Loucy (cell line): ENCODE measurements at regions not wholly inside any gene's neighbourhood (a gene's known extent, or its start where the extent isn't known, plus 50 kb on each side); places are given as distances from the start of the nearest gene placed in this dataset.
"Not testable (repeated sequence)": the region's sequence is repeated elsewhere in the genome, so short reads cannot be mapped to it uniquely, and the experiment has no call there.

Experiments used
- EZH2phosphoT487 ChIP-seq: fragments of 200-600 bp; IDR thresholded peaks from 2 replicates; pipeline ENCODE4 v1.6.1; 2018; ENCODE audit warnings: antibody characterized with exemption, mild to moderate bottlenecking, moderate library complexity, borderline replicate concordance
- TF ChIP-seq, protein P1 (sequence below): fragments of 200-600 bp; sonication (generic); conservative IDR thresholded peaks from 2 replicates; pipeline ENCODE4 v1.5.1; 2014; ENCODE audit warnings: mild to moderate bottlenecking, antibody characterized with exemption, low read length

DNA sequence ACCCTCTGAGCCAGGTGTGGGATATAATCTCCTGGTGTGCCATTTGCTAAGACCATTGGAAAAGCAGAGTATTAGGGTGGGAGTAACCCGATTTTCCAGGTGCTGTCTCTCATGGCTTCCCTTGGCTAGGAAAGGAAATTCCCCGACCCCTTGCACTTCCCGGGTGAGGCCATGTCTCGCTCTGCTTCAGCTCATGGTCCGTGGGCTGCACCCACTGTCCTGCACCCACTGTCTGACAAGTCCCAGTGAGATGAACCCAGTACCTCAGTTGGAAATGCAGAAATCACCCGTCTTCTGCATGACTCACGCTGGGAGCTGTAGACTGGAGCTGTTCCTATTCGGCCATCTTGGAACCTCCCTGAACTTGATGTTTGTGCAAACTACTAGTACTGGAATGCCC lies 828.5 kb upstream of the CDH6 start:
- TF ChIP-seq, protein P1, sequence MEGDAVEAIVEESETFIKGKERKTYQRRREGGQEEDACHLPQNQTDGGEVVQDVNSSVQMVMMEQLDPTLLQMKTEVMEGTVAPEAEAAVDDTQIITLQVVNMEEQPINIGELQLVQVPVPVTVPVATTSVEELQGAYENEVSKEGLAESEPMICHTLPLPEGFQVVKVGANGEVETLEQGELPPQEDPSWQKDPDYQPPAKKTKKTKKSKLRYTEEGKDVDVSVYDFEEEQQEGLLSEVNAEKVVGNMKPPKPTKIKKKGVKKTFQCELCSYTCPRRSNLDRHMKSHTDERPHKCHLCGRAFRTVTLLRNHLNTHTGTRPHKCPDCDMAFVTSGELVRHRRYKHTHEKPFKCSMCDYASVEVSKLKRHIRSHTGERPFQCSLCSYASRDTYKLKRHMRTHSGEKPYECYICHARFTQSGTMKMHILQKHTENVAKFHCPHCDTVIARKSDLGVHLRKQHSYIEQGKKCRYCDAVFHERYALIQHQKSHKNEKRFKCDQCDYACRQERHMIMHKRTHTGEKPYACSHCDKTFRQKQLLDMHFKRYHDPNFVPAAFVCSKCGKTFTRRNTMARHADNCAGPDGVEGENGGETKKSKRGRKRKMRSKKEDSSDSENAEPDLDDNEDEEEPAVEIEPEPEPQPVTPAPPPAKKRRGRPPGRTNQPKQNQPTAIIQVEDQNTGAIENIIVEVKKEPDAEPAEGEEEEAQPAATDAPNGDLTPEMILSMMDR = not testable (repeated sequence)
- not testable (repeated sequence) for TF ChIP-seq EZH2phosphoT487
